Mesenchymal stem cell (in vitro differentiated cells and primary cell): ENCODE measurements at regions not wholly inside any gene's neighbourhood (a gene's known extent, or its start where the extent isn't known, plus 50 kb on each side); places are given as distances from the start of the nearest gene placed in this dataset.

Experiments
- DNase-seq: peaks from one replicate; pipeline ENCODE4 v3.0.0-alpha.2; 2013
- H2AFZ ChIP-seq: one replicate; pipeline ENCODE4 v1.6.1; 2013; ENCODE audit warnings: low read depth, mild to moderate bottlenecking, control low read depth, inconsistent platforms, low read length, moderate library complexity
- H2AK5ac ChIP-seq: 2 replicates; pipeline ENCODE4 v1.6.1; 2013; ENCODE audit warnings: low read length, moderate library complexity, mild to moderate bottlenecking, inconsistent platforms; ENCODE audit not compliant: severe bottlenecking
- H2BK120ac ChIP-seq: one replicate; pipeline ENCODE4 v1.6.1; 2013; ENCODE audit warnings: low read depth, mild to moderate bottlenecking, inconsistent platforms, low read length, moderate library complexity
- H2BK12ac ChIP-seq, 2 experiments: one replicate each; pipeline ENCODE4 v1.6.1; 2013; ENCODE audit warnings: inconsistent platforms in 2 of 2, low read length in 2 of 2, mild to moderate bottlenecking in 2 of 2, moderate library complexity in 2 of 2, control low read depth in 1 of 2
- H2BK15ac ChIP-seq: one replicate; pipeline ENCODE4 v1.6.1; 2013; ENCODE audit warnings: mild to moderate bottlenecking, low read depth, inconsistent platforms; ENCODE audit not compliant: poor library complexity, severe bottlenecking
- H2BK5ac ChIP-seq: 2 replicates; pipeline ENCODE4 v1.6.1; 2013; ENCODE audit warnings: low read depth, mild to moderate bottlenecking, low read length, control low read depth, inconsistent platforms; ENCODE audit not compliant: poor library complexity, severe bottlenecking
- H3K14ac ChIP-seq, 2 experiments: one replicate each; pipeline ENCODE4 v1.6.1; 2013; ENCODE audit warnings: inconsistent platforms in 2 of 2, low read length in 2 of 2, control low read depth in 1 of 2, mild to moderate bottlenecking in 1 of 2, moderate library complexity in 1 of 2
- H3K18ac ChIP-seq, 2 experiments: one replicate each; pipeline ENCODE4 v1.6.1; 2013; ENCODE audit warnings: inconsistent platforms in 2 of 2, low read length in 2 of 2, control low read depth in 1 of 2, low read depth in 1 of 2, mild to moderate bottlenecking in 1 of 2
- H3K23ac ChIP-seq, 2 experiments: one replicate each; pipeline ENCODE4 v1.6.1; 2013; ENCODE audit warnings: inconsistent platforms in 2 of 2, low read length in 2 of 2, mild to moderate bottlenecking in 2 of 2, moderate library complexity in 2 of 2, control low read depth in 1 of 2
- H3K27ac ChIP-seq: 2 replicates; pipeline ENCODE4 v1.5.1; 2013; ENCODE audit warnings: mild to moderate bottlenecking, moderate library complexity, low read length, control low read depth, inconsistent platforms; ENCODE audit not compliant: poor library complexity, severe bottlenecking
- H3K27me3 ChIP-seq, 2 experiments: 2 replicates each; pipeline versions ENCODE4 v1.6.1 to v1.7.0; 2013; ENCODE audit warnings: low read length in 2 of 2, mild to moderate bottlenecking in 2 of 2, moderate library complexity in 2 of 2, control low read depth in 1 of 2, inconsistent platforms in 1 of 2; ENCODE audit not compliant: control insufficient read depth in 1 of 2, insufficient read depth in 1 of 2
- H3K36me3 ChIP-seq, 2 experiments: 2 replicates each; pipeline versions ENCODE4 v1.6.1 to v1.7.0; 2013; ENCODE audit warnings: low read length in 2 of 2, control low read depth in 1 of 2, inconsistent platforms in 1 of 2, low read depth in 1 of 2, mild to moderate bottlenecking in 1 of 2; ENCODE audit not compliant: insufficient read depth in 2 of 2, control insufficient read depth in 1 of 2
- H3K4ac ChIP-seq, 2 experiments: one replicate each; pipeline ENCODE4 v1.6.1; 2013; ENCODE audit warnings: inconsistent platforms in 2 of 2, low read length in 2 of 2, mild to moderate bottlenecking in 2 of 2, moderate library complexity in 2 of 2, control low read depth in 1 of 2, low read depth in 1 of 2
- H3K4me1 ChIP-seq: 2 replicates; pipeline ENCODE4 v1.6.1; 2013; ENCODE audit warnings: low read depth, low read length, control low read depth; ENCODE audit not compliant: control insufficient read depth, insufficient read depth
- H3K4me2 ChIP-seq: 2 replicates; pipeline ENCODE4 v1.6.1; 2013; ENCODE audit warnings: low read length, mild to moderate bottlenecking, inconsistent platforms; ENCODE audit not compliant: poor library complexity, severe bottlenecking
- H3K4me3 ChIP-seq, 2 experiments: 2 replicates each; pipeline versions ENCODE4 v1.5.1 to v1.7.0; 2013; ENCODE audit warnings: low read length in 2 of 2, mild to moderate bottlenecking in 2 of 2, control low read depth in 1 of 2, low read depth in 1 of 2; ENCODE audit not compliant: insufficient read depth in 1 of 2
- H3K79me1 ChIP-seq: replicated peaks from 2 replicates; pipeline ENCODE4 v1.6.1; 2013; ENCODE audit warnings: mild to moderate bottlenecking, control low read depth, low read length, inconsistent platforms; ENCODE audit not compliant: poor library complexity, severe bottlenecking
- H3K9ac ChIP-seq: 2 replicates; pipeline ENCODE4 v1.7.0; 2013; ENCODE audit warnings: mild to moderate bottlenecking, low read length, moderate library complexity
- H3K9me3 ChIP-seq: 2 replicates; pipeline ENCODE4 v1.7.0; 2013; ENCODE audit warnings: mild to moderate bottlenecking, low read length; ENCODE audit not compliant: control insufficient read depth
- H4K8ac ChIP-seq: one replicate; pipeline ENCODE4 v1.6.1; 2013; ENCODE audit warnings: inconsistent platforms, mild to moderate bottlenecking, low read length, moderate library complexity
- H4K91ac ChIP-seq: one replicate; pipeline ENCODE4 v1.6.1; 2013; ENCODE audit warnings: mild to moderate bottlenecking, low read length, inconsistent platforms
- WGBS: methylation state at CpG from one replicate; pipeline ENCODE4 v1.1.7; 2013; ENCODE audit warnings: mixed read lengths; 5-methylcytosine and 5-hydroxymethylcytosine counted together

GRCh38 chr2:128689971-128690370, 371.3 kb upstream of the HS6ST1 start:
- WGBS: 93% methylated on average over 14 of the region's 14 CpGs
- no peak overlapping the region for H3K4ac ChIP-seq
- H3K4me1 ChIP-seq: no peaks in the 10 kb centered on the region

GRCh38 chr2:128690431-128690830, 371.8 kb upstream of the HS6ST1 start:
- Histone ChIP-seq H2BK12ac (no peak overlapping the region), H3K4ac (no peak overlapping the region), H3K27ac (no peak overlapping the region), H2BK120ac (no peak overlapping the region), H3K9me3 (no peaks in the 10 kb centered on the region), H2AFZ (no peak overlapping the region), H2BK15ac (no peak overlapping the region), H3K14ac (peak overlapping the region in 1 of 2 experiments; percentile 30), H3K4me1 (no peaks in the 10 kb centered on the region), H3K79me1 (no peaks in the 10 kb centered on the region), H3K4me2 (no peak overlapping the region), H3K4me3 (no peak overlapping the region), H3K18ac (no peak overlapping the region), H3K9ac (no peak overlapping the region), H2AK5ac (no peak overlapping the region), H3K23ac (no peak overlapping the region), H2BK5ac (no peak overlapping the region), H3K36me3 (no peaks in the 10 kb centered on the region), H4K8ac (no peak overlapping the region), H3K27me3 (peaks cover 13 to 15% of the 10 kb centered on the region in 2 experiments), H4K91ac (no peak overlapping the region)
- DNase-seq: no peak
- WGBS: 90% methylated on average over 14 of the region's 14 CpGs

More at GRCh38 chr2:128689971-128690370, 371.3 kb upstream of the HS6ST1 start:
- Histone ChIP-seq H3K23ac (no peak overlapping the region), H4K8ac (no peak overlapping the region), H2AFZ (no peak overlapping the region), H2BK5ac (no peak overlapping the region), H3K14ac (peak overlapping the region in 1 of 2 experiments; percentile 30), H3K4me3 (no peak overlapping the region), H3K18ac (no peak overlapping the region), H3K4me2 (no peak overlapping the region), H3K36me3 (no peaks in the 10 kb centered on the region), H3K9me3 (no peaks in the 10 kb centered on the region), H4K91ac (no peak overlapping the region), H2BK15ac (no peak overlapping the region), H2BK120ac (no peak overlapping the region), H3K9ac (no peak overlapping the region), H2AK5ac (no peak overlapping the region), H3K79me1 (no peaks in the 10 kb centered on the region), H3K27ac (no peak overlapping the region), H2BK12ac (no peak overlapping the region), H3K27me3 (peaks cover 10 to 11% of the 10 kb centered on the region in 2 experiments)
- no peak for DNase-seq

GRCh38 chr2:128690869-128691268, 372.2 kb upstream of the HS6ST1 start:
- Histone ChIP-seq H3K9ac (no peak overlapping the region), H2BK15ac (no peak overlapping the region), H3K36me3 (no peaks in the 10 kb centered on the region), H2BK120ac (no peak overlapping the region), H3K4me1 (no peaks in the 10 kb centered on the region), H4K91ac (no peak overlapping the region), H3K4me2 (no peak overlapping the region), H3K14ac (no peak overlapping the region), H3K9me3 (no peaks in the 10 kb centered on the region), H3K27me3 (peaks cover 17 to 20% of the 10 kb centered on the region in 2 experiments), H3K23ac (no peak overlapping the region), H2AFZ (no peak overlapping the region), H2BK5ac (no peak overlapping the region), H4K8ac (no peak overlapping the region), H2AK5ac (no peak overlapping the region), H3K27ac (no peak overlapping the region), H2BK12ac (no peak overlapping the region), H3K79me1 (no peaks in the 10 kb centered on the region), H3K4me3 (no peak overlapping the region), H3K4ac (no peak overlapping the region), H3K18ac (no peak overlapping the region)
- no peak for DNase-seq
- WGBS: 87% methylated on average over 9 of the region's 9 CpGs

GRCh38 chr2:128691526-128691925, 372.9 kb upstream of the HS6ST1 start:
- H3K36me3 ChIP-seq: no peaks in the 10 kb centered on the region
- H2BK5ac ChIP-seq: no peak overlapping the region
- H3K14ac ChIP-seq: no peak overlapping the region
- no peak overlapping the region for H2AK5ac ChIP-seq
- no peak overlapping the region for H3K27ac ChIP-seq
- H4K91ac ChIP-seq: no peak overlapping the region
- no peak overlapping the region for H2BK15ac ChIP-seq
- no peak overlapping the region for H3K4me3 ChIP-seq
- H3K23ac ChIP-seq: no peak overlapping the region
- no peak overlapping the region for H2BK12ac ChIP-seq
- WGBS: 65% methylated on average over 6 of the region's 6 CpGs
- no peak overlapping the region for H2AFZ ChIP-seq
- no peaks in the 10 kb centered on the region for H3K9me3 ChIP-seq
- H2BK120ac ChIP-seq: no peak overlapping the region
- no peak for DNase-seq
- H3K18ac ChIP-seq: no peak overlapping the region
- no peak overlapping the region for H4K8ac ChIP-seq
- H3K27me3 ChIP-seq: peaks cover 24 to 26% of the 10 kb centered on the region in 2 experiments
- H3K79me1 ChIP-seq: no peaks in the 10 kb centered on the region
- no peak overlapping the region for H3K4me2 ChIP-seq
- no peaks in the 10 kb centered on the region for H3K4me1 ChIP-seq
- H3K9ac ChIP-seq: no peak overlapping the region
- no peak overlapping the region for H3K4ac ChIP-seq
